Tibial nerve (tissue), 3 donors: ENCODE measurements at regions not wholly inside any gene's neighbourhood (a gene's known extent, or its start where the extent isn't known, plus 50 kb on each side); places are given as distances from the start of the nearest gene placed in this dataset.

Experiments
- POLR2A ChIP-seq, 2 donors: fragments of 450-650 bp; IDR thresholded peaks; one replicate each; pipeline ENCODE4 v1.6.1; 2017; ENCODE audit warnings: antibody characterized with exemption in 2 of 2, mild to moderate bottlenecking in 2 of 2, moderate library complexity in 2 of 2
- TF ChIP-seq, protein P1 (sequence below), 5 experiments: fragments of 200-600 bp in 3 of 5; fragments of 450-650 bp in 2 of 5; sonication (generic) in 3 of 5; IDR thresholded peaks; one replicate each; pipeline ENCODE4 v1.5.1; 2016 to 2019; ENCODE audit warnings: antibody characterized with exemption in 5 of 5, mild to moderate bottlenecking in 3 of 5, moderate library complexity in 2 of 5

DNA sequence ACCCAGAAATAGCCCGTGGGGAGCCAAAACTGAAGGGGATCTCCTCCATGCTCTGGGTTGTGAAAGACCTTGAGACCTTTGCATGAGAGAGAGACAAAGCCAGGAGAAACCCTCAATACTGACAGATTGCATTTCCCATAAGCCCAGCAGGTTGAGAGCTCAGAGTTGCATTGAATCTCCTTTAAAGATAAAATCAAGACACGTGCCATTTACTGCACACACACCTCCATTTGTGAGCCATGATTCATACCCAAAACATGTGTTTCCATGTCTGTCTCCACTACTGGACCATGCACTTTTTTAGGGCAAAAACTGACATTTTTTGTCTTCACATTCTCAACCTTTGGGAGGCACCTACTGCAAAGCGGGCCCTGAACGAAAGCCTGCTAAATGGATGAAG lies 144.0 kb upstream of the NRIP1 start:
- TF ChIP-seq, protein P1, sequence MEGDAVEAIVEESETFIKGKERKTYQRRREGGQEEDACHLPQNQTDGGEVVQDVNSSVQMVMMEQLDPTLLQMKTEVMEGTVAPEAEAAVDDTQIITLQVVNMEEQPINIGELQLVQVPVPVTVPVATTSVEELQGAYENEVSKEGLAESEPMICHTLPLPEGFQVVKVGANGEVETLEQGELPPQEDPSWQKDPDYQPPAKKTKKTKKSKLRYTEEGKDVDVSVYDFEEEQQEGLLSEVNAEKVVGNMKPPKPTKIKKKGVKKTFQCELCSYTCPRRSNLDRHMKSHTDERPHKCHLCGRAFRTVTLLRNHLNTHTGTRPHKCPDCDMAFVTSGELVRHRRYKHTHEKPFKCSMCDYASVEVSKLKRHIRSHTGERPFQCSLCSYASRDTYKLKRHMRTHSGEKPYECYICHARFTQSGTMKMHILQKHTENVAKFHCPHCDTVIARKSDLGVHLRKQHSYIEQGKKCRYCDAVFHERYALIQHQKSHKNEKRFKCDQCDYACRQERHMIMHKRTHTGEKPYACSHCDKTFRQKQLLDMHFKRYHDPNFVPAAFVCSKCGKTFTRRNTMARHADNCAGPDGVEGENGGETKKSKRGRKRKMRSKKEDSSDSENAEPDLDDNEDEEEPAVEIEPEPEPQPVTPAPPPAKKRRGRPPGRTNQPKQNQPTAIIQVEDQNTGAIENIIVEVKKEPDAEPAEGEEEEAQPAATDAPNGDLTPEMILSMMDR (IDR thresholded peaks at IDR 0.05) = no peak
- no peak for TF ChIP-seq POLR2A (IDR thresholded peaks at IDR 0.05)
